ENCODE measurements at regions not wholly inside any gene's neighbourhood (a gene's known extent, or its start where the extent isn't known, plus 50 kb on each side); places are given as distances from the start of the nearest gene placed in this dataset.
"Not testable (repeated sequence)": the region's sequence is repeated elsewhere in the genome, so short reads cannot be mapped to it uniquely, and the experiment has no call there.

GRCh38 chr1:182308826-182309225 lies 82.8 kb downstream of the GLUL start:
- peaks cover 0 to 7% of the 10 kb centered on the region in 2 experiments; a peak in 1 of 4 replicates for H3K4me1 ChIP-seq (ENCODE audit: control insufficient read depth in 1 of 2, insufficient read depth in 2 of 2, low read length in 2 of 2)
- intact Hi-C loops (cut with micrococcal nuclease), result no loop called here
- no peaks in the 10 kb centered on the region for H4K20me1 ChIP-seq (ENCODE audit: insufficient read depth)
- BruUV-seq (replicated peaks), result no TSS peak
- ATAC-seq (no peak), DNase-seq (ENCODE audit: low read depth, low spot score) (no peak)
- ChIA-PET RAD21 (ENCODE audit: low non-redundant PET in 1 of 2, low total read pairs in 2 of 2, uncharacterized antibody in 2 of 2, unreplicated experiment in 2 of 2) (no interaction called here), POLR2A (interaction anchor here (1.7 kb wide), 1 partner anchor 83 kb away, joined by 5 read pairs; the partner anchor contains the start of gene GLUL), CTCF (no interaction called here)
- H3K9ac ChIP-seq (ENCODE audit: low read length), result no peak overlapping the region
- no peak overlapping the region for H3K4me2 ChIP-seq (ENCODE audit: low read length)
- no peak overlapping the region for H3K27ac ChIP-seq (ENCODE audit: low read depth, low read length)
- H3K27me3 ChIP-seq (ENCODE audit: insufficient read depth, low read length), result no peaks in the 10 kb centered on the region
- TF ChIP-seq SIN3A (IDR thresholded peaks at IDR 0.05; ENCODE audit: low read depth) (no peak), FOSL1 (IDR thresholded peaks at IDR 0.05; ENCODE audit: low read depth) (no peak), CEBPB (IDR thresholded peaks at IDR 0.05; ENCODE audit: low read depth) (no peak), ZNF274 (IDR thresholded peaks at IDR 0.05; ENCODE audit: low read depth, low read length) (no peak), EZH2 (IDR thresholded peaks at IDR 0.05) (no peak), ZBTB33 (IDR thresholded peaks at IDR 0.05; ENCODE audit: extremely low read depth, insufficient replicate concordance, low read length) (no peak), POLR2AphosphoS5 (IDR thresholded peaks at IDR 0.05; ENCODE audit: low read depth, low read length) (no peak), RAD21 (IDR thresholded peaks at IDR 0.05; ENCODE audit: low read depth) (no peak), ZFX (IDR thresholded peaks at IDR 0.05) (no peak), MAX (IDR thresholded peaks at IDR 0.05) (no peak)
- TF ChIP-seq, protein P1, sequence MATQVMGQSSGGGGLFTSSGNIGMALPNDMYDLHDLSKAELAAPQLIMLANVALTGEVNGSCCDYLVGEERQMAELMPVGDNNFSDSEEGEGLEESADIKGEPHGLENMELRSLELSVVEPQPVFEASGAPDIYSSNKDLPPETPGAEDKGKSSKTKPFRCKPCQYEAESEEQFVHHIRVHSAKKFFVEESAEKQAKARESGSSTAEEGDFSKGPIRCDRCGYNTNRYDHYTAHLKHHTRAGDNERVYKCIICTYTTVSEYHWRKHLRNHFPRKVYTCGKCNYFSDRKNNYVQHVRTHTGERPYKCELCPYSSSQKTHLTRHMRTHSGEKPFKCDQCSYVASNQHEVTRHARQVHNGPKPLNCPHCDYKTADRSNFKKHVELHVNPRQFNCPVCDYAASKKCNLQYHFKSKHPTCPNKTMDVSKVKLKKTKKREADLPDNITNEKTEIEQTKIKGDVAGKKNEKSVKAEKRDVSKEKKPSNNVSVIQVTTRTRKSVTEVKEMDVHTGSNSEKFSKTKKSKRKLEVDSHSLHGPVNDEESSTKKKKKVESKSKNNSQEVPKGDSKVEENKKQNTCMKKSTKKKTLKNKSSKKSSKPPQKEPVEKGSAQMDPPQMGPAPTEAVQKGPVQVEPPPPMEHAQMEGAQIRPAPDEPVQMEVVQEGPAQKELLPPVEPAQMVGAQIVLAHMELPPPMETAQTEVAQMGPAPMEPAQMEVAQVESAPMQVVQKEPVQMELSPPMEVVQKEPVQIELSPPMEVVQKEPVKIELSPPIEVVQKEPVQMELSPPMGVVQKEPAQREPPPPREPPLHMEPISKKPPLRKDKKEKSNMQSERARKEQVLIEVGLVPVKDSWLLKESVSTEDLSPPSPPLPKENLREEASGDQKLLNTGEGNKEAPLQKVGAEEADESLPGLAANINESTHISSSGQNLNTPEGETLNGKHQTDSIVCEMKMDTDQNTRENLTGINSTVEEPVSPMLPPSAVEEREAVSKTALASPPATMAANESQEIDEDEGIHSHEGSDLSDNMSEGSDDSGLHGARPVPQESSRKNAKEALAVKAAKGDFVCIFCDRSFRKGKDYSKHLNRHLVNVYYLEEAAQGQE (IDR thresholded peaks at IDR 0.05; ENCODE audit: low read depth), result no peak
- H3K9me2 ChIP-seq (ENCODE audit: insufficient read depth), result no peaks in the 10 kb centered on the region
- no peaks in the 10 kb centered on the region for H3K36me3 ChIP-seq (ENCODE audit: control insufficient read depth in 1 of 2, insufficient read depth in 2 of 2, low read length in 2 of 2)
- no peaks in the 10 kb centered on the region for H3K79me2 ChIP-seq (ENCODE audit: insufficient read depth, low read length)
- H3K4me3 ChIP-seq (replicated peaks in 1 of 2; ENCODE audit: low read depth in 1 of 2, low read length in 2 of 2), result no peak overlapping the region
- no peaks in the 10 kb centered on the region for H3K9me3 ChIP-seq (ENCODE audit: control insufficient read depth in 1 of 2, insufficient read depth in 1 of 2, low read depth in 1 of 2, low read length in 2 of 2)
- H2AFZ ChIP-seq (ENCODE audit: low read depth, low read length, poor library complexity, severe bottlenecking), result no peak overlapping the region

GRCh38 chr1:182307486-182307885 lies 84.1 kb downstream of the GLUL start:
- RAD21 ChIA-PET (ENCODE audit: low non-redundant PET in 1 of 2, low total read pairs in 2 of 2, uncharacterized antibody in 2 of 2, unreplicated experiment in 2 of 2), result not testable (repeated sequence)
- POLR2A ChIA-PET, result interaction anchor here (1.7 kb wide), 1 partner anchor 84 kb away, joined by 5 read pairs; the partner anchor contains the start of gene GLUL

More at GRCh38 chr1:182307486-182307885, 84.1 kb downstream of the GLUL start:
- H4K20me1 ChIP-seq (ENCODE audit: insufficient read depth); H3K27me3 ChIP-seq (ENCODE audit: insufficient read depth, low read length); H3K4me3 ChIP-seq (replicated peaks in 1 of 2; ENCODE audit: low read depth in 1 of 2, low read length in 2 of 2); intact Hi-C loops (cut with micrococcal nuclease); H3K36me3 ChIP-seq (ENCODE audit: control insufficient read depth in 1 of 2, insufficient read depth in 2 of 2, low read length in 2 of 2); H3K27ac ChIP-seq (ENCODE audit: low read depth, low read length); H3K79me2 ChIP-seq (ENCODE audit: insufficient read depth, low read length); ATAC-seq; BruUV-seq (replicated peaks); H3K9me2 ChIP-seq (ENCODE audit: insufficient read depth); H3K9ac ChIP-seq (ENCODE audit: low read length); H3K4me1 ChIP-seq (ENCODE audit: control insufficient read depth in 1 of 2, insufficient read depth in 2 of 2, low read length in 2 of 2); DNase-seq (ENCODE audit: low read depth, low spot score); H2AFZ ChIP-seq (ENCODE audit: low read depth, low read length, poor library complexity, severe bottlenecking); H3K9me3 ChIP-seq (ENCODE audit: control insufficient read depth in 1 of 2, insufficient read depth in 1 of 2, low read depth in 1 of 2, low read length in 2 of 2); H3K4me2 ChIP-seq (ENCODE audit: low read length): not testable (repeated sequence)
- CTCF ChIA-PET, result interaction anchor here (0.8 kb wide), 1 partner anchor 14 kb away, joined by 3 read pairs; no protein-coding TSS in a partner anchor

All from HCT116 (cell line).